ENCODE measurements at regions not wholly inside any gene's neighbourhood (a gene's known extent, or its start where the extent isn't known, plus 50 kb on each side); places are given as distances from the start of the nearest gene placed in this dataset.
"Not testable (repeated sequence)": the region's sequence is repeated elsewhere in the genome, so short reads cannot be mapped to it uniquely, and the experiment has no call there.

- peak; percentile 0 for DNase-seq (ENCODE audit: low read depth)
These were observed 1723.8 kb upstream of the DEFB115 start for GRCh38 chr20:29533566-29534177.

- DNase-seq (ENCODE audit: low read depth), result not testable (repeated sequence)
These were observed 1690.4 kb upstream of the DEFB115 start for GRCh38 chr20:29566901-29567635.

GRCh38 chr20:29567671-29568070 is 1689.8 kb upstream of the DEFB115 start:
- not testable (repeated sequence) for DNase-seq (ENCODE audit: low read depth)

GRCh38 chr20:29570126-29570525 is 1687.3 kb upstream of the DEFB115 start:
- DNase-seq (ENCODE audit: low read depth), result not testable (repeated sequence)

GRCh38 chr20:29589530-29589929 is 1667.9 kb upstream of the DEFB115 start:
- not testable (repeated sequence) for DNase-seq (ENCODE audit: low read depth)

GRCh38 chr20:29604163-29604562 is 1653.3 kb upstream of the DEFB115 start:
- DNase-seq (ENCODE audit: low read depth), result not testable (repeated sequence)

GRCh38 chr20:29606171-29606570 is 1651.3 kb upstream of the DEFB115 start:
- not testable (repeated sequence) for DNase-seq (ENCODE audit: low read depth)

- DNase-seq (ENCODE audit: low read depth), result not testable (repeated sequence)
These were observed 1628.1 kb upstream of the DEFB115 start for GRCh38 chr20:29629395-29629794.

All from renal cortical epithelial cell (primary cell).